ENCODE measurements at regions not wholly inside any gene's neighbourhood (a gene's known extent, or its start where the extent isn't known, plus 50 kb on each side); places are given as distances from the start of the nearest gene placed in this dataset.

DNA sequence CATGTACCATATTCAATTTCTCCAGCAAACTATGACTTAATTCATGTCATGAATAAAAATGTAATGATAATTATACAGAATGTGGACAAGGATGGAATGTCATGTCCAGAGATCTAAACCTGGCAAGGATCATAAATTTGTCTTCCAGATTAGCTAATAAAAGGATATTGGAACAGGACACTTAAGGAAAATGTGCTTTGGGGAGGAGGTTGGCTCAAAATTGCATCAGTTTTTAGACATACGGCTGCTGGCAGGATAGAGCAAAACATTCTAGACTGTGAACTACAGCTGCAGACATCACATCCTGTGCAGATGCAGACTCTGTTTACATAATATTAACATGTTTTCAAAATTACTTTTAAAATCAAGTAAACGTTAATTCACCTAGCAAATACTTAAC is 248.4 kb downstream of the TLR4 start:
- TF ChIP-seq, protein P1, sequence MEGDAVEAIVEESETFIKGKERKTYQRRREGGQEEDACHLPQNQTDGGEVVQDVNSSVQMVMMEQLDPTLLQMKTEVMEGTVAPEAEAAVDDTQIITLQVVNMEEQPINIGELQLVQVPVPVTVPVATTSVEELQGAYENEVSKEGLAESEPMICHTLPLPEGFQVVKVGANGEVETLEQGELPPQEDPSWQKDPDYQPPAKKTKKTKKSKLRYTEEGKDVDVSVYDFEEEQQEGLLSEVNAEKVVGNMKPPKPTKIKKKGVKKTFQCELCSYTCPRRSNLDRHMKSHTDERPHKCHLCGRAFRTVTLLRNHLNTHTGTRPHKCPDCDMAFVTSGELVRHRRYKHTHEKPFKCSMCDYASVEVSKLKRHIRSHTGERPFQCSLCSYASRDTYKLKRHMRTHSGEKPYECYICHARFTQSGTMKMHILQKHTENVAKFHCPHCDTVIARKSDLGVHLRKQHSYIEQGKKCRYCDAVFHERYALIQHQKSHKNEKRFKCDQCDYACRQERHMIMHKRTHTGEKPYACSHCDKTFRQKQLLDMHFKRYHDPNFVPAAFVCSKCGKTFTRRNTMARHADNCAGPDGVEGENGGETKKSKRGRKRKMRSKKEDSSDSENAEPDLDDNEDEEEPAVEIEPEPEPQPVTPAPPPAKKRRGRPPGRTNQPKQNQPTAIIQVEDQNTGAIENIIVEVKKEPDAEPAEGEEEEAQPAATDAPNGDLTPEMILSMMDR (IDR thresholded peaks at IDR 0.05), result no peak
- no peak for TF ChIP-seq POLR2A (IDR thresholded peaks at IDR 0.05)

Measured in adrenal gland (tissue), 5 donors.